ENCODE measurements at regions not wholly inside any gene's neighbourhood (a gene's known extent, or its start where the extent isn't known, plus 50 kb on each side); places are given as distances from the start of the nearest gene placed in this dataset.

DNA sequence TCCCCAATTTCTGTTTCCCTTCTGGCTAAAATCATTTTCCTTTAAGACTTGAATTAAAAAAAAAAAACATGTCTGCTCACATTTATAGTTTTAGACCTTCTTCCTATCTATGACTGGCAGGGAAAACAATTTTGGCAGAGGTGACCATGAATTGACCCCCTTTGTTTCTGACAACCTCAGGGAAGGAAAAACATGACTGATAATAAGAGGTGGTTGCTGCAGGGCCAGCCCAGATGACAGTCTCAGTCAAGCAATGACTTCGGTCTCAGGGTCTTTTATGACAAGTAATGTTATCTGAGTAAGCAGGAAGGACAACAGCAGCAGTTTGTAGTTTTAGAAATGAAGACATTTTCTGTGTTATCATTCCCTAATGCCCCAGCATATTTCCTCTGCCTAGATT is 430.9 kb downstream of the LRIG3 start:
- Histone ChIP-seq H3K36me3 (no peaks in the 10 kb centered on the region), H3K4me1 (no peaks in the 10 kb centered on the region), H3K27me3 (ENCODE audit: low read depth) (no peaks in the 10 kb centered on the region), H3K9me3 (no peaks in the 10 kb centered on the region), H3K4me3 (no peak overlapping the region), H3K27ac (no peak overlapping the region)
- ATAC-seq, result no peak
- TF ChIP-seq, protein P1, sequence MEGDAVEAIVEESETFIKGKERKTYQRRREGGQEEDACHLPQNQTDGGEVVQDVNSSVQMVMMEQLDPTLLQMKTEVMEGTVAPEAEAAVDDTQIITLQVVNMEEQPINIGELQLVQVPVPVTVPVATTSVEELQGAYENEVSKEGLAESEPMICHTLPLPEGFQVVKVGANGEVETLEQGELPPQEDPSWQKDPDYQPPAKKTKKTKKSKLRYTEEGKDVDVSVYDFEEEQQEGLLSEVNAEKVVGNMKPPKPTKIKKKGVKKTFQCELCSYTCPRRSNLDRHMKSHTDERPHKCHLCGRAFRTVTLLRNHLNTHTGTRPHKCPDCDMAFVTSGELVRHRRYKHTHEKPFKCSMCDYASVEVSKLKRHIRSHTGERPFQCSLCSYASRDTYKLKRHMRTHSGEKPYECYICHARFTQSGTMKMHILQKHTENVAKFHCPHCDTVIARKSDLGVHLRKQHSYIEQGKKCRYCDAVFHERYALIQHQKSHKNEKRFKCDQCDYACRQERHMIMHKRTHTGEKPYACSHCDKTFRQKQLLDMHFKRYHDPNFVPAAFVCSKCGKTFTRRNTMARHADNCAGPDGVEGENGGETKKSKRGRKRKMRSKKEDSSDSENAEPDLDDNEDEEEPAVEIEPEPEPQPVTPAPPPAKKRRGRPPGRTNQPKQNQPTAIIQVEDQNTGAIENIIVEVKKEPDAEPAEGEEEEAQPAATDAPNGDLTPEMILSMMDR (IDR thresholded peaks at IDR 0.05), result no peak
- intact Hi-C loops (cut with DNase I), result no loop called here
- DNase-seq, result no peak

DNA sequence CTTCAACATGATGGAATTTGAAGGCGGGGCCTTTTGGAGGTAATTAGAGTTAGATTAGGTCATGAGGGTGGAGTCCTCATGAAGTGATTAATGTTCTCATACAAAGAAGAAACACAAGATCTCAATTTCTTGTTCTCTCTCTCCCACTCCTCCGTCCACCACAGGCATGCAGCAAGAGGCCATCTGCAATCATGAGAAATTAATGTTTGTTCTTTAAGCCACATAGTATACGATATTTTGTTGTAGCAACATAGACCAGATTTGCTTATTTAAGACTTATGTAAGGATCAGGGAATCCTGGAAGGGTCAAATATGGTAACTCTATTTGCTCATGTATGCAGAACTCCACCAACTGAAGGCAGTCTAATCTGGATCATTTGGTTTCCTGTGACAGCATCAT is 429.0 kb downstream of the LRIG3 start:
- H3K9me3 ChIP-seq, result no peaks in the 10 kb centered on the region
- H3K36me3 ChIP-seq, result no peaks in the 10 kb centered on the region
- no peaks in the 10 kb centered on the region for H3K27me3 ChIP-seq (ENCODE audit: low read depth)
- H3K4me3 ChIP-seq, result no peak overlapping the region
- DNase-seq, result no peak
- no peak for ATAC-seq
- no peak overlapping the region for H3K27ac ChIP-seq
- intact Hi-C loops (cut with DNase I), result no loop called here
- no peaks in the 10 kb centered on the region for H3K4me1 ChIP-seq
- TF ChIP-seq, protein P1 (IDR thresholded peaks at IDR 0.05), result no peak

DNA sequence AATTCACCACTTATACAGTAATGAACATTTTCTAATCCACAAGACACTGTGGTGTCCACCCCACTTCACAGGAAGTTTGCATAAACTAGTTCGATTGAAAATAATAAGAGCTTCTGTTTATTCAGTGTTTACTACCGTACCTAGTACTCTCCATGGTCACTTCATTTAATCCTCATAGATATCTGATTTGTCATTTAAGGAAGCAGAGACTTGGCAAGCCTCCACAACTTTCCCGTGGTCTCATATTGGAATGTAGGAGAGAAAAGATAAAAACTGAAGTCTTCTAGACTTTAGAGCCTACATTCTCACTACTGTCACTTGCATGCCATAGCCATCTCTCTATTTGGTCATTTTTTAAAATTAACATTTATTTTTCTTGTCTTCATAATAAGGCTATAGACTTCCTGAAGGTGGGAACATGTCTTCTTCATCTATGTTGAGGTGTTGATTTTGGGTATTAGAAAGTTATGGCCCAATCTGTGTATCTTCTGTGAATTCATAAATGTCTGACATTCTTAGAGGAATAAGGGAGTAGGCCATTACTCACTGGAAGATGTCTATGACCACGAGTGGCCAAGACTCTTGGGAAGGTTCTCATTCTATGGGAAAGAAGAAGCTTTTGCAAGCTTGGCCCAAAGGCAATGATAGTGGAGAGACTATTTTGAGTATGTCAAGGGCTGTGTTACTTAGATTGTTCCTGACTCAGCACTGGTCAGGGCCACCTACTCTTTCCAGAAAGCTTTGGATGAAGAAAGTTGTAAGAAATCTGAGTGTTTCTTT is 423.7 kb downstream of the LRIG3 start:
- TF ChIP-seq, protein P1 (IDR thresholded peaks at IDR 0.05), result no peak
- intact Hi-C loops (cut with DNase I), result no loop called here
- ATAC-seq, result no peak
- no peak for DNase-seq
- Histone ChIP-seq H3K27me3 (ENCODE audit: low read depth) (no peaks in the 10 kb centered on the region), H3K36me3 (no peaks in the 10 kb centered on the region), H3K9me3 (no peaks in the 10 kb centered on the region), H3K4me3 (no peak overlapping the region), H3K27ac (no peak overlapping the region), H3K4me1 (no peaks in the 10 kb centered on the region)

DNA sequence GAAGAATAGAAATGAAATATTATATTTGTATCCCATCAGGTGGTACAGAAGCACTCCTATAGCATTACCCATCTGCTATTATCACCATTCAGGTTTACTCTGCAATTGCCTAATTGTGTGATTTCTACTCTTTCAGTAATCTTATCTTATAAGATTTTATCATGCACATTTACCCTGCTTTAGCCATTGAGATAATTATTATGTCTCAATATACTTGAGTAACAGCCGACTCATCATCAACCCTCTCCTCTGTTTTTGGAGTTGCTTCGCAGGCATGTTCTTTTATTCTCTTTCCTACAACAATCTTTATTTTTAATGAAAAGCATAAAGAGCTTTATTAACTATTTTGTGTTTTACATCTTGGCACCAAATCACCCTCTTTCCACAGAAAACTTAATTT is 419.9 kb downstream of the LRIG3 start:
- TF ChIP-seq, protein P1 (IDR thresholded peaks at IDR 0.05), result no peak
- ATAC-seq, result no peak
- Histone ChIP-seq H3K4me1 (no peaks in the 10 kb centered on the region), H3K27me3 (ENCODE audit: low read depth) (no peaks in the 10 kb centered on the region), H3K9me3 (no peaks in the 10 kb centered on the region), H3K4me3 (no peak overlapping the region), H3K27ac (no peak overlapping the region), H3K36me3 (no peaks in the 10 kb centered on the region)
- DNase-seq, result no peak
- intact Hi-C loops (cut with DNase I), result no loop called here

DNA sequence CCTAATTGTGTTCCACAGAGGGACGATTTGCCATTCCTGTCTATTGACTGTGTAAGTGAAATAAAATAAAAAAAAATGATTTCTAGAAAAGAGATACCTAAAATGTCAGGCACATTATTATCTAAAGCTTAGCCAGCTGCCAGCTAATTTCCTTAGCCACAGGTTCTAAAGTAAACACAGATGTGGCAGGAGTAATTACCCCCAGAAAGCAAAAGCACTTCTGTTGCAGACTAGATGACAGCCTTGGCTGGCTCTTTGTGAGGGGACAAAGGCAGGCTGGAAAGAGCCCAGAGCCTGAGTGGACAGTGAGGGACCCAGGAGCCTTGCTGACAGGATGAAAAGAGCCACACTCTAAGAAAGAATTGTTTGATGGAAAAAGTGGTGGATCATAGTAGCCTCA is 418.1 kb downstream of the LRIG3 start:
- Histone ChIP-seq H3K4me3 (no peak overlapping the region), H3K9me3 (no peaks in the 10 kb centered on the region), H3K27me3 (ENCODE audit: low read depth) (no peaks in the 10 kb centered on the region), H3K27ac (no peak overlapping the region), H3K4me1 (no peaks in the 10 kb centered on the region), H3K36me3 (no peaks in the 10 kb centered on the region)
- TF ChIP-seq, protein P1 (IDR thresholded peaks at IDR 0.05), result no peak
- DNase-seq, result no peak
- no peak for ATAC-seq
- intact Hi-C loops (cut with DNase I), result no loop called here
